ENCODE measurements at regions not wholly inside any gene's neighbourhood (a gene's known extent, or its start where the extent isn't known, plus 50 kb on each side); places are given as distances from the start of the nearest gene placed in this dataset.

- DNase-seq, result no peak
These were observed 230.7 kb upstream of the FGGY start for GRCh38 chr1:59066236-59066635.

GRCh38 chr1:59070610-59071009, 226.3 kb upstream of the FGGY start:
- no peak for DNase-seq

GRCh38 chr1:59071289-59071688, 225.6 kb upstream of the FGGY start:
- DNase-seq, result no peak

DNA sequence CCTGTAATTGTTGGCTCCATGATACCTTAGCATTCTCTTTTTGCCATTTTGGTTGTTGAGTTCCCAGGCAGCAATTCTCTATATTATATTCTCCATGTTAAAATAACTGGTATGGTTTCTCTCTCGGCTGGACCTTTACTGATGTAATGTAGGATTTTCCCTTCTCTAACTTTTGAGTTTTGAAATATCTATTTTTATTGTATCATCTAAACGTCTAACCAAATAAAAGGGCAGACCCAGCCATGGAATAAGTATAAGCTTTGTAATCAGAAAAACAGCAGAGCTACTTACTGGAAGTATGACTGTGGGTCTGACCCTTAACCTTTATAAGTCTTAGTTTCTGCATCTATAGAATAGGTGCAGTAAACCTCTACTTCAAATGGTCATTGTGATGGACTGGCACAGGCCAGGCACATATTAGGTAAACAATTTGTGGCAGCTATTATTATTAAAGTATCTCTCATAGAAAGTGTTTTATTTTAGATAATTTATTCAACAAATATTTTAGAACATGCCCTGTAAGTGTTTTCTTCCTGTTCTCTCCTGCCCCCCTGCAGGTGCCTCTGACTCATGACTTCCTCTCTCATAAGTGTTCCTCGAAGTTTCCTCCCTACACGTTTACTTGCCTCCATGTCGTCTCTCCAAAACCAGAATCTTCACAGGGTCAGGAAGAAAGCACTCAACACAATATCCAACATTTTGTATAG, 224.9 kb upstream of the FGGY start:
- DNase-seq, result no peak

GRCh38 chr1:59072583-59072947, 224.3 kb upstream of the FGGY start:
- no peak for DNase-seq

- no peak for DNase-seq
These were observed 222.3 kb upstream of the FGGY start for GRCh38 chr1:59074598-59074997.

- no peak for DNase-seq
These were observed 221.9 kb upstream of the FGGY start for GRCh38 chr1:59075021-59075420.

DNA sequence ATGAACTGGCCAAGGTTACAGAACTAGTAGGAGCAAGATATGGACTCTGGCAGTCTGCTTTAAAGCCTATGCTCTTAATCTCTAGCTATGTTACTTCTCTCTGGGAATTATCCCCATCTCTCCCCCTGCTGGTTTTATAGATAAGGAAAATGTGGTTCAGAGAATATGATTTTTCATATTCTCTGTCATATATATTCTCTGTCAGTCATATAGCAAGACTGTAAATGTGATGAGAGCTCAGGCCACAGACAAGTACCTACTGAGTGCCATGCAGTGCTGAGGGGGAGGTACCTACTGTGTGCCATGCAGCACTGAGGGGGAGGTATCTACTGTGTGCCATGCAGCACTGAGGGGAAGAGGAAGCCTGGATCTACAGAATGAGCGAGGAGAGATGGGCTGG, 220.3 kb upstream of the FGGY start:
- peak; percentile 24 for DNase-seq

GRCh38 chr1:59077466-59078069, 219.3 kb upstream of the FGGY start:
- DNase-seq, result no peak

DNA sequence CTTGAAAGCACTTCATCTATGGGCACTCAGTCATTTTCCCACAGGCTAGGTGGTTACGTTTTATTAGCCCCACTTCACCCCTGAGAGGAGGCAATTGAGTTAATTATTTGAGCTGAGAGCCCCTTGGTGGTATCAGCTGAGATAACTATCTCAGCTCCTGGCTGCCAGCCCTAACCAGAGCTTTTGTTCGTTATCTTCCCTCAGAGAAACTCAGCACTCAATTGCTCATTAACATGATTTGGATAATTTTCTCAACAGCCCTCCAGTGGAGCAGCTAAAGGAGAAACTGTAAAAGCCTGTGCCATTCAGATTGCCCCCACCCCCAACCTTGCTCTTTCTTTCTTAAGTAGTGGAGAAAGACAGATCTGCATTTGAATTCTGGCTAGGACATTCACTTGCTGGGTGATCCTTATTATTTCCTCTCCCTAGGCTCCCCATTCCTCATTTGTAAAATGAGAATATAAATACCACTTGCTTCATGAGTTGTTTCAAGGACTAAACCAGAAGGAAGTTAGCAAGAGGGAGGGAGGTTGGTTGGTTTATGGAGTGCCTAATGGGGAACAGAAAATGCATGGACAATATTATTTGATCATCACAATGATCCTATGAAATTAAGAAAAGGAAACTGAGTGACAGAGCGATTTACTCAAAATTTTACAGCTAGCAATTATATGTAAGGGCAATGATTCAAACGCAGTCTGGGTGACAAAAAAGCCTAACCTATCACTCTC, 218.7 kb upstream of the FGGY start:
- DNase-seq, result no peak

DNA sequence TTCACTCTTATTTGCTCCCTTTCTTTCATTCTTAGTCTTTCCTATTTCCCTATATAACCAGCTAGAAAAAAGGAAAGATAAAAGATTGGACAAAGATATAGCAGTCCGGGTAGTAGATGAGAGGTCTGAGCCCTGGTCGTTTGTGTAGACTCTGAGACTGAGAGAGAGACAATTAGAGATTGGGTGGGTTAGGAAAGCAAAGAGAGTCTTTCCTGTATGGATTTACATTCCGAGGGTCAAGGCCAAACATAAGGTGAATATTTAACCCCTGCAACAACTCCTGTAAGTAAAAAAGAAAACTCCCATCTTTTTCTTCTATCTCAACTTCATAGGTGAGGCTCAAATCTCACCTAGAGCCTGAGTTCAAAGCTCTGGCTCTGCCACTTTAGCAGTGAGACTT, 218.0 kb upstream of the FGGY start:
- DNase-seq, result no peak

DNA sequence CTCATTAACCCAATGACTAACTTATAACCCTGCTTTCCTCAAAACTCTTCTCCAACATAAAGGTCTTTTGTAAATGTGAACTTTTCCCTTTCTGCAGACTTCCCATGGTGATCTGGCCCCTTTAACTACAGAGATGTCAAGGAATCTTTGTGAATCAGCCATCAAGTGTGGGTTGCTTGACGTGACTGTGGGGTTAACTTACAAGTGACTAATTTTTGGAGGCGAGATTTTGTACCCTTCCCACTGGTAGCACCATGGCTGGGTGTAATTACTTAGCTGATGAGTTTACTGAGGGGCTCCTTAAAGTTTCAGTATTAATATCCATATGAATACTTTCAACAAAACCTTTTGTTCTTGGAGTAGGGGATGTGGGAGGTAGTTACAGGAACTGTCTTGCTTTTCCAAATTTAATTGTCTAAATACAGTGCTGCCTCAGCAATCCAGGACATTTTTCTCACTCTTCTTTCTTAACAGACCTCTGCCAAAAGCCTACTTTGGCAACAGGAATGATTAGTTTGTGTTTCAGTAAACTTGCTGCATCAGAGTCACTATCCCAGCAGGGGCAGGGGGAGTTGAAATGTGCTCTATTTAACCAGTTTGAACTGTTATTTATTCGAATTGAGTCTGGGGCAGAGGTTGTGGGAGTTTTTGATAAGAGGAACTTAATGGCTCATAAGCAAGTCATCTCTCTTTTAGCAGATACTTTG, 217.3 kb upstream of the FGGY start:
- DNase-seq, result no peak

DNA sequence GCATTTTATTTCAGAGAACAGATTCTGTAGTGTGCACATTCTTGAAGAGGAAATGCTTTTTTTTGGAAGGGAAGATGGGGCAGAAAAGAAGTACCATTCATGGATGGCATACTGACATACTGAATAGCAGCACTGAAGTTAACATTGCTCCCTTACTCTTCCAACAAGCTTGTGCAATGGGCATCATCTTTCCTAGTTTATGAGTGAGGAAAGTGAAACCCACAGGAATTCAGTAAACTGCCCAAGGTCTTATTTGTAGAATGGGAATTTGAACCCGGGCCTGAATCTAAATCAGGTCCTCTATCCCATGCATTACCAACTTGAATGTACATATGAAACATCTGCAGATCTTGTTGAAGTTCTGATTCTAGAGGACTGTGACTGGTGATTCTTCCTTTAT, 215.7 kb upstream of the FGGY start:
- no peak for DNase-seq

GRCh38 chr1:59081795-59082194, 215.1 kb upstream of the FGGY start:
- DNase-seq, result no peak

DNA sequence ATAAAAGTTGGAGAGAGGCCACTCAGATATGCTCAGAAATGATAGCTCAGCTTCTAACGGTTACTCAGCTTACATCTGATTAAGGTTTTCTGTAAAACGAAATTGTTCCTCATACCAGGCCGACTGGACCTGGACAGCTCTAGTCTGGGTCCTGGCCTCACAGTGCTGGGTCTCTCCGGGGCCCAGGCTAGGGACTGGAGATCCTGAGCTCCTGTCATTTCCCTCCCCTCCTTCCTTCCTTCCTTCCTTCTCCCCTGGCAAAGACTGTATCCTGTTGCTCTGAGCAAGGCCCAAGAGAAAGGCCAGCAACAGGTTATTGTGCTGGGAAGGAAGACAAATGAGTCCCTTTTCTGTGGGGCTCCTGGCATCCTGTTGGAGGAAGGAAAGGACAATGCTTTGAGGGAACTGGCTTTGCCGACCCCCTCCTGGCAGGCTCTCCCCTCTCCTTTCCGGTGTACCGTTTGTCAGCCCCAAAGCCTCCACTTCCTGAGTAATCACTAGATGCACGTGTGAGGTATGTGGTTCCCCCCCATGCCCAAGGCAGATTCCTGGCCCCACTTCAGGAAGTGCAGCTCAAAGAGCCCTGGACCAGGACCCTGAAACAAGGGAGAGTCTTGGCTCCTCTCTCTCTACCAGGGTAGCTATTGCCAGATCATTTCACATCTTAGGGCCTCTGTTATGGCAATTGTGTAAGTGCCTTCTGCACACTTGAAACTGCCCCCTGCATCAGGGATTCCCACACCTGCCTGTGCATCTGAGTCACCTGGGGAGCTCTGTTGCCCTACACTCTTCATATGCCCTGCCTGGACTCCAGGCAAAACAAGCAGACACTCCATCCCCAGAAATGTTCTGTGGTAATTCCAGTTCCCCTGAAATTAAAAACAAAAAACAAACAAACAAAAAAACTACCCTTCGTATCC, 212.7 kb upstream of the FGGY start:
- no peak for DNase-seq

- DNase-seq, result no peak
These were observed 211.8 kb upstream of the FGGY start for GRCh38 chr1:59085101-59085500.

- no peak for DNase-seq
These were observed 207.7 kb upstream of the FGGY start for GRCh38 chr1:59089036-59089798.

GRCh38 chr1:59089922-59090457, 206.9 kb upstream of the FGGY start:
- DNase-seq, result no peak

DNA sequence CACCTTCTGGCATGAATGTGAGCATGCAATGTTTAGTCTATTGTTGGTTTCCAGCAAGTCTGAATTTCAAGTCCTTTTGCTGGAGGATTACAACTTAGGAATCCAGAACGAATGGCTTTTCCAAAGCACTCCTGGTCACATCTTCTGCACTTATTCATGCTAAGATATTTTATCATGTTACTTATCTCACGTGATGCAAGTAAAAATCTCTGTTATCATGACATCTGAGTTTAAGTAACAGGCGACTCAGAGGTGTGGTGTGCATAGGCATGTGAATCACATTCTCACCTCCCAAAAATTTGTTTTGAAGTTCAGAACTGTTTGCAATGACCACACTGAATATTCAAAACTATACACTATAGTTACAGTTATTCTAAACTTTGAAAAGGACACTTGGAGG, 204.8 kb upstream of the FGGY start:
- DNase-seq, result no peak

DNA sequence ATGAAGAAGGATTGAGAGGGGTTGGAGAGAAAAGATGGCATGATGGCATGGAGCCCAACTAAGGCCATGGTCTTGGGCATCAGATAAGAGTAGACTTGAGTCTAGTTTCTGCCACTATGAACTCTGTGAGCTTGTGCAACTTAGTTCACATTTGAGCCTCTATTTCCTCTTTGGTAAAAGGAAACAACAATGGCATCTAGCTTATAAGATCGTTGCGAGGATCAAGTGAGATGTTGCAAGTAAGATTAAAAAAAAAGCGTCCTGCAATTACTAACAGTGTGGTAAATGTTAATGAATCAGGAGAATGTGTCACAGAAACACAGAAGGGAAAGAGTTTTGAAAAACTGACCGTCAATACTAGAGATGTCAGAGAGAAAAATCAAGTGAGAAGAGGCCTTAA, 202.9 kb upstream of the FGGY start:
- no peak for DNase-seq

DNA sequence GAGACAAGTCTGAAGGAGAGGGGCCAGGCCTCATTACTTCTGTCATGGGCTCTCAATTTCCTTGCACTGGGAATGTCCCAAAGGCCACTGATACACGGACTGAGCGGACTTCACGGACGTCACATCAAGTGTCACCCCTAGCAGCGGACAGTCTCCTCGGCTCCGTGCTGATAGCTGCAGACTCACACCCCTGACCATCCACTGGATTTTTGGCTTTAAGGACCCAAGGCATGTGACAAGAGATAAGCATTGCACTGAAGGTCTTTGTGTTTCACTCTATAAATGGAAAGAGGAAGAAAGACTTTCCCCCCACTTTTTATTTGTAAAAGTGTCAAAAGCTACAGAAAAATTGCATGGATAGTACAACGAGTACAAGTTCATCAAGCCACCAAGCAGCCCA, 200.4 kb upstream of the FGGY start:
- DNase-seq, result no peak

DNA sequence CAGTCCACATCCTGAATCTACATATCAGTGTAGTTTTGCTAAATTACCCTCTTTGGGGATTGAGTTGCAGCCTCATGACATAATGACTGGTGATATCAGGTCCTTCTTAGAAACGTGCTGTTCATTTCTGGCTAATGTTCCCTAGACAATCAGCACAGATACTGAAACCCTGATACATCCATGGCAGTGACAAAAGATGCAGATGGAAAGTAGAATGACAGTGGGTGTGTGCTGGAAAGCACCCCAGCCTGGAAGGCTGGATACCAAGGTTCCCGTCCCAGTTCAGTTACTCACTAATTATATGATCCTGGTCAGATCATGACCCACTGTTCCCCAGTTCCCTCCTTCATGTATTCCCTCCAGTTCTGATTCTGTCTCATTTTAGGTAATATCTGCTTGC, 198.2 kb upstream of the FGGY start:
- no peak for DNase-seq

Measured in NCI-H2171 treated with DMSO at 0.1 percent for 48 hours (cell line).